H1 (cell line): ENCODE measurements at regions not wholly inside any gene's neighbourhood (a gene's known extent, or its start where the extent isn't known, plus 50 kb on each side); places are given as distances from the start of the nearest gene placed in this dataset.
A peak's percentile ranks its signal among the peaks of the same experiment; 100 is the strongest.

Experiments used
- CTCF ChIA-PET: fragments of 300-600 bp; sonication (Branson Sonifier 250); formaldehyde crosslinking; loops from one replicate; lab custom pipeline; 2021; ENCODE audit not compliant: partially characterized antibody; lab: Charles Lee
- POLR2A ChIA-PET: fragments of 300-600 bp; sonication (Branson Sonifier 250); formaldehyde crosslinking; loops from one replicate; lab custom pipeline; 2021; ENCODE audit warnings: inconsistent platforms; ENCODE audit not compliant: partially characterized antibody; lab: Charles Lee
- DNase-seq, 2 experiments: peaks; one replicate each; pipeline versions ENCODE4 v3.0.0 to v3.0.0-alpha.2; 2010 to 2022; ENCODE audit warnings: low spot score in 2 of 2, low read depth in 1 of 2, mixed read lengths in 1 of 2
- FAIRE-seq: peaks from 2 replicates; lab custom pipeline; 2011; peaks lifted over from hg19 to GRCh38; lab: Jason Lieb, UNC
- H2AFZ ChIP-seq: 2 replicates; pipeline ENCODE4 v1.8.1; 2012; ENCODE audit warnings: low read length, inconsistent platforms
- H2AK5ac ChIP-seq: 2 replicates; pipeline ENCODE4 v1.6.1; 2013; ENCODE audit warnings: low read depth, low read length
- H2BK120ac ChIP-seq: replicated peaks from 2 replicates; pipeline ENCODE3; 2013; ENCODE audit warnings: low read depth, low read length, inconsistent platforms
- H2BK12ac ChIP-seq: 2 replicates; pipeline ENCODE4 v1.6.1; 2013; ENCODE audit warnings: low read depth, low read length
- H2BK15ac ChIP-seq: 2 replicates; pipeline ENCODE4 v1.6.1; 2013; ENCODE audit warnings: low read length
- H2BK20ac ChIP-seq: 2 replicates; pipeline ENCODE4 v1.6.1; 2013; ENCODE audit warnings: low read length
- H2BK5ac ChIP-seq: 2 replicates; pipeline ENCODE4 v1.6.1; 2013; ENCODE audit warnings: low read depth, low read length
- H3K14ac ChIP-seq: 2 replicates; pipeline ENCODE4 v1.6.1; 2013; ENCODE audit warnings: inconsistent platforms; ENCODE audit not compliant: insufficient read length
- H3K18ac ChIP-seq: 2 replicates; pipeline ENCODE4 v1.6.1; 2013; ENCODE audit warnings: low read length; ENCODE audit errors: extremely low read depth
- H3K23ac ChIP-seq: 2 replicates; pipeline ENCODE4 v1.6.1; 2013; ENCODE audit warnings: inconsistent platforms; ENCODE audit not compliant: insufficient read length
- H3K23me2 ChIP-seq: 2 replicates; pipeline ENCODE4 v1.6.1; 2013; ENCODE audit warnings: low read depth, low read length
- H3K27ac ChIP-seq: 2 replicates; pipeline ENCODE4 v1.6.1; 2011; ENCODE audit warnings: low read depth, low read length, inconsistent platforms
- H3K27me3 ChIP-seq, 4 experiments: replicated peaks in 1 of 4; 1 replicate in 1 of 4; 2 replicates in 3 of 4; pipeline versions ENCODE4 v1.6.1 to v1.8.1; 2011 to 2013; ENCODE audit warnings: low read length in 3 of 4, mild to moderate bottlenecking in 3 of 4, inconsistent platforms in 2 of 4, mixed read lengths in 2 of 4, moderate library complexity in 1 of 4; ENCODE audit not compliant: control insufficient read depth in 3 of 4, insufficient read depth in 3 of 4; ENCODE audit errors: extremely low read depth in 1 of 4
- H3K36me3 ChIP-seq, 4 experiments: 2 replicates each; pipeline versions ENCODE4 v1.6.1 to v1.8.1; 2011 to 2013; ENCODE audit warnings: mild to moderate bottlenecking in 4 of 4, low read length in 3 of 4, moderate library complexity in 2 of 4, control low read depth in 1 of 4, inconsistent platforms in 1 of 4; ENCODE audit not compliant: insufficient read depth in 4 of 4, control insufficient read depth in 2 of 4
- H3K4ac ChIP-seq: replicated peaks from 2 replicates; pipeline ENCODE3; 2013; ENCODE audit warnings: low read length, low read depth, mixed read lengths, inconsistent platforms; ENCODE audit not compliant: insufficient read length
- H3K4me1 ChIP-seq, 4 experiments: replicated peaks in 1 of 4; 1 replicate in 1 of 4; 2 replicates in 3 of 4; pipeline versions ENCODE4 v1.6.1 to v1.8.1; 2011 to 2013; ENCODE audit warnings: low read length in 3 of 4, inconsistent platforms in 2 of 4, mixed read lengths in 1 of 4; ENCODE audit not compliant: insufficient read depth in 4 of 4, control insufficient read depth in 3 of 4
- H3K4me2 ChIP-seq, 2 experiments: 2 replicates each; pipeline versions ENCODE4 v1.6.1 to v1.8.1; 2011 to 2013; ENCODE audit warnings: low read depth in 2 of 2, low read length in 2 of 2, control low read depth in 1 of 2, inconsistent platforms in 1 of 2, mild to moderate bottlenecking in 1 of 2; ENCODE audit not compliant: insufficient read depth in 1 of 2
- H3K4me3 ChIP-seq, 4 experiments: fragments of 200-600, 300-600 bp in 1 of 4; sonication (generic), shearing (Covaris generic), sonication (Bioruptor Twin) in 1 of 4; 2 replicates each; pipeline versions ENCODE4 v1.5.1 to v1.8.1; 2011 to 2016; ENCODE audit warnings: low read length in 4 of 4, low read depth in 3 of 4, control low read depth in 2 of 4, inconsistent platforms in 2 of 4, mild to moderate bottlenecking in 2 of 4, mixed read lengths in 1 of 4, moderate library complexity in 1 of 4; ENCODE audit not compliant: insufficient read depth in 2 of 4; ENCODE audit errors: extremely low read depth in 1 of 4
- H3K56ac ChIP-seq: replicated peaks from 2 replicates; pipeline ENCODE3; 2013; ENCODE audit warnings: low read depth, mild to moderate bottlenecking, mixed read lengths, low read length, inconsistent platforms; ENCODE audit not compliant: insufficient read length
- H3K79me1 ChIP-seq: 2 replicates; pipeline ENCODE4 v1.6.1; 2013; ENCODE audit warnings: low read depth, low read length, control low read depth
- H3K79me2 ChIP-seq, 2 experiments: 2 replicates each; pipeline versions ENCODE4 v1.6.1 to v1.8.1; 2012 to 2013; ENCODE audit warnings: low read length in 2 of 2, mild to moderate bottlenecking in 2 of 2, inconsistent platforms in 1 of 2; ENCODE audit not compliant: insufficient read depth in 2 of 2, control insufficient read depth in 1 of 2
- H3K9ac ChIP-seq, 4 experiments: replicated peaks in 1 of 4; 1 replicate in 1 of 4; 2 replicates in 3 of 4; pipeline versions ENCODE4 v1.6.1 to v1.8.1; 2011 to 2013; ENCODE audit warnings: low read depth in 3 of 4, low read length in 3 of 4, control low read depth in 2 of 4, mild to moderate bottlenecking in 2 of 4, moderate library complexity in 2 of 4, inconsistent platforms in 1 of 4; ENCODE audit errors: extremely low read depth in 1 of 4
- H3K9me3 ChIP-seq, 2 experiments: 2 replicates each; pipeline versions ENCODE4 v1.6.1 to v1.8.1; 2012 to 2013; ENCODE audit warnings: mild to moderate bottlenecking in 2 of 2, moderate library complexity in 2 of 2, control low read depth in 1 of 2, inconsistent platforms in 1 of 2, low read depth in 1 of 2, low read length in 1 of 2, mixed read lengths in 1 of 2; ENCODE audit not compliant: insufficient read depth in 2 of 2
- H4K20me1 ChIP-seq, 2 experiments: replicated peaks in 1 of 2; 2 replicates each; pipeline versions ENCODE3 to v1.8.1; 2011 to 2013; ENCODE audit warnings: inconsistent platforms in 2 of 2, low read length in 2 of 2, mild to moderate bottlenecking in 1 of 2; ENCODE audit not compliant: insufficient read depth in 2 of 2, control insufficient read depth in 1 of 2
- H4K5ac ChIP-seq: 2 replicates; pipeline ENCODE4 v1.6.1; 2013; ENCODE audit warnings: low read length, low read depth, mixed read lengths, inconsistent platforms; ENCODE audit not compliant: insufficient read length
- H4K8ac ChIP-seq: 2 replicates; pipeline ENCODE4 v1.8.0; 2013; ENCODE audit warnings: mild to moderate bottlenecking, moderate library complexity, low read length, inconsistent platforms; ENCODE audit not compliant: insufficient read depth; ENCODE audit errors: extremely low read depth
- H4K91ac ChIP-seq: replicated peaks from 2 replicates; pipeline ENCODE3; 2013; ENCODE audit warnings: low read length, mixed read lengths, inconsistent platforms; ENCODE audit not compliant: insufficient read length
- EP300 ChIP-seq, 2 experiments: IDR thresholded peaks; 1 replicate in 1 of 2; 2 replicates in 1 of 2; pipeline ENCODE4 v1.6.1; 2011 to 2012; ENCODE audit warnings: low read depth in 2 of 2, low read length in 2 of 2, mild to moderate bottlenecking in 2 of 2, borderline replicate concordance in 1 of 2, inconsistent platforms in 1 of 2, moderate library complexity in 1 of 2
- RAD21 ChIP-seq, 2 experiments: IDR thresholded peaks in 1 of 2; conservative IDR thresholded peaks in 1 of 2; 2 replicates each; pipeline ENCODE4 v1.6.1; 2011; ENCODE audit warnings: low read depth in 2 of 2, low read length in 2 of 2, improper control_type of control experiment in 1 of 2, inconsistent platforms in 1 of 2, mild to moderate bottlenecking in 1 of 2, moderate library complexity in 1 of 2
- RFX5 ChIP-seq: IDR thresholded peaks from 2 replicates; pipeline ENCODE4 v1.6.1; 2011; ENCODE audit warnings: low read depth, low read length, improper control_type of control experiment, borderline replicate concordance
- TAF7 ChIP-seq: optimal IDR thresholded peaks from 2 replicates; pipeline ENCODE3; 2011; ENCODE audit warnings: low read depth, mild to moderate bottlenecking, inconsistent platforms, low read length, moderate library complexity, borderline replicate concordance
- WGBS, 2 experiments: shearing (Covaris generic) in 1 of 2; methylation state at CpG; one replicate each; pipeline versions ENCODE4 v1.1.6 to v1.1.7; 2013 to 2015; ENCODE audit warnings: low lambda C conversion rate in 2 of 2, mixed read lengths in 2 of 2, inconsistent platforms in 1 of 2, low coverage in 1 of 2, missing lambda C conversion rate in 1 of 2; ENCODE audit not compliant: insufficient replicate concordance in 2 of 2, insufficient coverage in 1 of 2, insufficient read length in 1 of 2; ENCODE audit errors: extremely low coverage in 1 of 2, missing lambda C conversion rate in 1 of 2; 5-methylcytosine and 5-hydroxymethylcytosine counted together

DNA sequence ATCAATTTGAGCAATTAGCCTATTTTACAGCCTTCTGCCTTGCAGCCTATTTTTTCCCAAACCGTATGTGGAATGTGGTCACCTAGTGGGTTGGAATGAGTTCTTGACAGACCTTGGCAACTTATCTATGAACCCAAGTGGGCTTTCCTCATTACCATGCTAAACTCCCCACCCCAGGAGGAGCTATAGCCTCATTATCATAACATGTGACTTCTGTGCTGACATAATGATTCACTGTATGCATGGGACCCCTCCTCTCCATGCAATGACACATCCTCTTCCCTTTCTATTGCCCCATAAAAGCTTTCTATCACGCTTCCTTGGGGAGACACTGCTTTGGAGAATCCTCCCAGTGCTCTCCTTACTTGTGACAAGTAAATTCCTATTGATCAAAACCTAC is 83.5 kb upstream of the FHIT start:
- H3K23me2 ChIP-seq, result no peaks in the 10 kb centered on the region
- H2AFZ ChIP-seq, result peak overlapping the region; percentile 18; the same call in 1 of the 2 replicates
- 0 out of 2 replicates have a peak overlapping the region, but pooled peaks have one; percentile 8 for H3K27ac ChIP-seq
- no peak overlapping the region for H4K8ac ChIP-seq
- H4K20me1 ChIP-seq, result no peaks in the 10 kb centered on the region
- no peak overlapping the region for H4K91ac ChIP-seq
- POLR2A ChIA-PET, result no interaction called here
- H3K9me3 ChIP-seq, result peaks cover 0 to 6% of the 10 kb centered on the region in 2 experiments; a peak in 1 of 4 replicates
- FAIRE-seq (peak; percentile 57), DNase-seq (no peak)
- H2AK5ac ChIP-seq, result no peak overlapping the region; the same call in 1 of the 2 replicates
- H3K23ac ChIP-seq, result no peak overlapping the region
- H2BK12ac ChIP-seq, result peak overlapping the region; percentile 43; the same call in 1 of the 2 replicates
- no peak overlapping the region for H3K4ac ChIP-seq
- H3K4me1 ChIP-seq, result peaks cover 1 to 7% (median 7%) of the 10 kb centered on the region in 4 experiments; a peak in 4 of 7 replicates
- H3K79me2 ChIP-seq, result no peaks in the 10 kb centered on the region
- no peak overlapping the region for H3K14ac ChIP-seq
- TF ChIP-seq RFX5 (no peak), TAF7 (no peak), RAD21 (IDR thresholded peaks at IDR 0.05 in 1 of 2, conservative IDR thresholded peaks at IDR 0.05 in 1 of 2; ENCODE audit: low read depth in 2 of 2, low read length in 2 of 2) (no peak), EP300 (IDR thresholded peaks at IDR 0.05; ENCODE audit: borderline replicate concordance in 1 of 2, low read depth in 2 of 2, low read length in 2 of 2) (no peak)
- no peaks in the 10 kb centered on the region; a peak in 1 of 7 replicates for H3K27me3 ChIP-seq
- H4K5ac ChIP-seq, result no peak overlapping the region
- peak overlapping the region; percentile 43; the same call in 1 of the 2 replicates for H2BK20ac ChIP-seq
- 0 out of 2 replicates have a peak overlapping the region, but pooled peaks have one; percentile 18 for H2BK15ac ChIP-seq
- no peak overlapping the region; the same call in 1 of the 2 replicates for H3K18ac ChIP-seq
- 77% methylated on average over 2 of the region's 2 CpGs; no CpG with 5 or more reads in 1 of the 2 experiments for WGBS, 2 experiments
- H2BK120ac ChIP-seq, result no peak overlapping the region
- CTCF ChIA-PET, result no interaction called here
- no peaks in the 10 kb centered on the region for H3K79me1 ChIP-seq
- no peak overlapping the region for H3K9ac ChIP-seq
- no peak overlapping the region for H3K4me2 ChIP-seq
- no peak overlapping the region for H3K56ac ChIP-seq
- no peaks in the 10 kb centered on the region for H3K36me3 ChIP-seq
- no peak overlapping the region for H3K4me3 ChIP-seq
- H2BK5ac ChIP-seq, result no peak overlapping the region
